Panc1 (cell line): ENCODE measurements at regions not wholly inside any gene's neighbourhood (a gene's known extent, or its start where the extent isn't known, plus 50 kb on each side); places are given as distances from the start of the nearest gene placed in this dataset.

Experiments
- CTCF ChIP-seq: fragments of 450-650 bp; IDR thresholded peaks from 2 replicates; pipeline ENCODE4 v1.5.1; 2017; ENCODE audit warnings: mild to moderate bottlenecking
- POLR2AphosphoS5 ChIP-seq: IDR thresholded peaks from 2 replicates; pipeline ENCODE4 v1.6.1; 2012; ENCODE audit warnings: mild to moderate bottlenecking, low read depth, low read length, moderate library complexity

DNA sequence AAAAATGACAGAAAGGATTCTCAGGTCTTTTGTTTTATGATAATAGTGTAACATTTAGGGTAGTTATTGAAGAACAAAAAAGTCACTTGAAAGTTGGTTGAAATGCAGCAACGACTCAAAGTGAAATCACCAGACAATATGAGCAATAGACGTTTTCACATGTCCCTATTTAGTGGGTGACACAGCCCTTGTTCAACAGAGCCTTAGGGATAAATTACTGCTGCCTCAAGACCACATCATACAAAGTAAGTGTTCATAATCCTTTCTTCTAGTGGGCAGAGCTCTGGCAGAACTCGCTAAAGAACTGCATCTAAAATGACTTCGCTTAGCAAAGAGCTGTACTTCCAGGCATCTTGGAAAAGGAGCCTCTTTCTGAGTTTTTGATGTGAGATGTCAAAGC, 128.5 kb upstream of the LMNTD1 start:
- no peak for TF ChIP-seq POLR2AphosphoS5
- TF ChIP-seq CTCF, result no peak
